ENCODE measurements at regions not wholly inside any gene's neighbourhood (a gene's known extent, or its start where the extent isn't known, plus 50 kb on each side); places are given as distances from the start of the nearest gene placed in this dataset.

DNA sequence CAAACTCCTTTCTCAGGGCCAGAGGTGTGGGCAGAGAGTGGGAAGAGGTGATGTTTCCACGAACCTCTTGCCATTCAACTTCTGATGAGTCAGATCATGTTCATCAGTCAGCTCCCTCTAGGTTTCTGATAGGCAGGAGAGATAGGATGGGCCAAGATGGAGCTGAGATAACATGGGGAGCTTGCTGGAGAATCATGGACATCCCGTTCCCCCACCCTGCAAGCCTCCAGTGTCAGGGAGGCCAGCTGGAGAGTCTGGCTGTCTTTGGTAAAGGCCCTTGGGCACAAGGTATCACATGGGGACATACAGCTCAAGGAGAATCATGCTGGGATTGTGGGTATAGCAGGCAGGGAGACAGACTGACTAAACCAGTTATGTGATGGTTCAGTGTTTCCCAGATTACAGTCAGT, 136.0 kb upstream of the IRX3 start:
- Histone ChIP-seq H3K79me2 (replicated peaks; ENCODE audit: insufficient read depth, low read length) (no peaks in the 10 kb centered on the region), H3K36me3 (ENCODE audit: insufficient read depth, low read length) (no peaks in the 10 kb centered on the region), H3K4me3 (ENCODE audit: low read length) (no peak overlapping the region), H4K20me1 (ENCODE audit: insufficient read depth) (no peaks in the 10 kb centered on the region), H3K27ac (ENCODE audit: low read length) (no peak overlapping the region), H2AFZ (ENCODE audit: low read depth, low read length) (no peak overlapping the region), H3F3A (ENCODE audit: insufficient read depth, low read length, poor library complexity, severe bottlenecking) (no peaks in the 10 kb centered on the region), H3K4me2 (ENCODE audit: low read length) (no peak overlapping the region), H3K9ac (ENCODE audit: low read length) (no peak overlapping the region), H3K9me3 (ENCODE audit: low read length) (peaks cover 4% of the 10 kb centered on the region), H3K9me2 (ENCODE audit: insufficient read depth, low read length) (no peaks in the 10 kb centered on the region), H3K27me3 (ENCODE audit: insufficient read depth, low read depth, low read length) (peaks cover 39% of the 10 kb centered on the region)
- TF ChIP-seq POLR2AphosphoS5 (IDR thresholded peaks at IDR 0.05), result no peak
- TF ChIP-seq MXI1 (conservative IDR thresholded peaks at IDR 0.05; ENCODE audit: poor library complexity, severe bottlenecking), result no peak
- TF ChIP-seq, protein P1, sequence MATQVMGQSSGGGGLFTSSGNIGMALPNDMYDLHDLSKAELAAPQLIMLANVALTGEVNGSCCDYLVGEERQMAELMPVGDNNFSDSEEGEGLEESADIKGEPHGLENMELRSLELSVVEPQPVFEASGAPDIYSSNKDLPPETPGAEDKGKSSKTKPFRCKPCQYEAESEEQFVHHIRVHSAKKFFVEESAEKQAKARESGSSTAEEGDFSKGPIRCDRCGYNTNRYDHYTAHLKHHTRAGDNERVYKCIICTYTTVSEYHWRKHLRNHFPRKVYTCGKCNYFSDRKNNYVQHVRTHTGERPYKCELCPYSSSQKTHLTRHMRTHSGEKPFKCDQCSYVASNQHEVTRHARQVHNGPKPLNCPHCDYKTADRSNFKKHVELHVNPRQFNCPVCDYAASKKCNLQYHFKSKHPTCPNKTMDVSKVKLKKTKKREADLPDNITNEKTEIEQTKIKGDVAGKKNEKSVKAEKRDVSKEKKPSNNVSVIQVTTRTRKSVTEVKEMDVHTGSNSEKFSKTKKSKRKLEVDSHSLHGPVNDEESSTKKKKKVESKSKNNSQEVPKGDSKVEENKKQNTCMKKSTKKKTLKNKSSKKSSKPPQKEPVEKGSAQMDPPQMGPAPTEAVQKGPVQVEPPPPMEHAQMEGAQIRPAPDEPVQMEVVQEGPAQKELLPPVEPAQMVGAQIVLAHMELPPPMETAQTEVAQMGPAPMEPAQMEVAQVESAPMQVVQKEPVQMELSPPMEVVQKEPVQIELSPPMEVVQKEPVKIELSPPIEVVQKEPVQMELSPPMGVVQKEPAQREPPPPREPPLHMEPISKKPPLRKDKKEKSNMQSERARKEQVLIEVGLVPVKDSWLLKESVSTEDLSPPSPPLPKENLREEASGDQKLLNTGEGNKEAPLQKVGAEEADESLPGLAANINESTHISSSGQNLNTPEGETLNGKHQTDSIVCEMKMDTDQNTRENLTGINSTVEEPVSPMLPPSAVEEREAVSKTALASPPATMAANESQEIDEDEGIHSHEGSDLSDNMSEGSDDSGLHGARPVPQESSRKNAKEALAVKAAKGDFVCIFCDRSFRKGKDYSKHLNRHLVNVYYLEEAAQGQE (IDR thresholded peaks at IDR 0.05; ENCODE audit: borderline replicate concordance), result no peak
- TF ChIP-seq EP300 (conservative IDR thresholded peaks at IDR 0.05; ENCODE audit: poor library complexity, severe bottlenecking), result no peak
- no peak for TF ChIP-seq RAD21 (conservative IDR thresholded peaks at IDR 0.05)
- no peak for TF ChIP-seq TAF1 (IDR thresholded peaks at IDR 0.05; ENCODE audit: low read depth)
- no peak for TF ChIP-seq EZH2 (IDR thresholded peaks at IDR 0.05; ENCODE audit: borderline replicate concordance, insufficient read depth, low read length, poor library complexity, severe bottlenecking)
- TF ChIP-seq SMC3 (conservative IDR thresholded peaks at IDR 0.05; ENCODE audit: poor library complexity), result no peak
- TF ChIP-seq, protein P2, sequence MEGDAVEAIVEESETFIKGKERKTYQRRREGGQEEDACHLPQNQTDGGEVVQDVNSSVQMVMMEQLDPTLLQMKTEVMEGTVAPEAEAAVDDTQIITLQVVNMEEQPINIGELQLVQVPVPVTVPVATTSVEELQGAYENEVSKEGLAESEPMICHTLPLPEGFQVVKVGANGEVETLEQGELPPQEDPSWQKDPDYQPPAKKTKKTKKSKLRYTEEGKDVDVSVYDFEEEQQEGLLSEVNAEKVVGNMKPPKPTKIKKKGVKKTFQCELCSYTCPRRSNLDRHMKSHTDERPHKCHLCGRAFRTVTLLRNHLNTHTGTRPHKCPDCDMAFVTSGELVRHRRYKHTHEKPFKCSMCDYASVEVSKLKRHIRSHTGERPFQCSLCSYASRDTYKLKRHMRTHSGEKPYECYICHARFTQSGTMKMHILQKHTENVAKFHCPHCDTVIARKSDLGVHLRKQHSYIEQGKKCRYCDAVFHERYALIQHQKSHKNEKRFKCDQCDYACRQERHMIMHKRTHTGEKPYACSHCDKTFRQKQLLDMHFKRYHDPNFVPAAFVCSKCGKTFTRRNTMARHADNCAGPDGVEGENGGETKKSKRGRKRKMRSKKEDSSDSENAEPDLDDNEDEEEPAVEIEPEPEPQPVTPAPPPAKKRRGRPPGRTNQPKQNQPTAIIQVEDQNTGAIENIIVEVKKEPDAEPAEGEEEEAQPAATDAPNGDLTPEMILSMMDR (IDR thresholded peaks at IDR 0.05; ENCODE audit: poor library complexity, severe bottlenecking), result no peak

DNA sequence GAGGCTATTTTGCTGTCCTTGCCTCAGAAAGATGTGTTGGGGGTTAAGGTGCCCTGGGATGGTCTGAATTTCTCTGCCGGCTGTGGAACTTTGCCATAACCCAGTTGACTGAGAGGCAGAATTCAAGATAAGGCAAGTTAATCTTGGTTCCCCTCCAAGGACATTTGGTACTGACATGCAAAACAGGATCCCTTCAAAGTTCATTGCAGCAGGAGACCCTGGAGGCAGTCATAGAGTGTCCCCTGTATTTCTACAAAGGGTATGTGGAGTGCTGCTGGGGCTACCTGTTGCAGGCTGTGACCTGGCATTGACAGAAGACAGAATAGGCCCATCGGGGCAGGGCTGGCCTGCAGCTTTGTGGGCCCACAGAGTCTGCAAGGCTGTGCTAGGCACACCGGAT, 135.6 kb upstream of the IRX3 start:
- no peaks in the 10 kb centered on the region for H3F3A ChIP-seq (ENCODE audit: insufficient read depth, low read length, poor library complexity, severe bottlenecking)
- no peaks in the 10 kb centered on the region for H4K20me1 ChIP-seq (ENCODE audit: insufficient read depth)
- TF ChIP-seq RAD21 (conservative IDR thresholded peaks at IDR 0.05) (no peak), SMC3 (conservative IDR thresholded peaks at IDR 0.05; ENCODE audit: poor library complexity) (no peak), MXI1 (conservative IDR thresholded peaks at IDR 0.05; ENCODE audit: poor library complexity, severe bottlenecking) (no peak), TAF1 (IDR thresholded peaks at IDR 0.05; ENCODE audit: low read depth) (no peak), EP300 (conservative IDR thresholded peaks at IDR 0.05; ENCODE audit: poor library complexity, severe bottlenecking) (no peak), POLR2AphosphoS5 (IDR thresholded peaks at IDR 0.05) (no peak), EZH2 (IDR thresholded peaks at IDR 0.05; ENCODE audit: borderline replicate concordance, insufficient read depth, low read length, poor library complexity, severe bottlenecking) (no peak)
- TF ChIP-seq, protein P2 (IDR thresholded peaks at IDR 0.05; ENCODE audit: poor library complexity, severe bottlenecking), result no peak
- TF ChIP-seq, protein P1 (IDR thresholded peaks at IDR 0.05; ENCODE audit: borderline replicate concordance), result no peak
- H2AFZ ChIP-seq (ENCODE audit: low read depth, low read length), result no peak overlapping the region
- H3K79me2 ChIP-seq (replicated peaks; ENCODE audit: insufficient read depth, low read length), result no peaks in the 10 kb centered on the region
- H3K9ac ChIP-seq (ENCODE audit: low read length), result no peak overlapping the region
- no peaks in the 10 kb centered on the region for H3K36me3 ChIP-seq (ENCODE audit: insufficient read depth, low read length)
- H3K9me2 ChIP-seq (ENCODE audit: insufficient read depth, low read length), result no peaks in the 10 kb centered on the region
- H3K27me3 ChIP-seq (ENCODE audit: insufficient read depth, low read depth, low read length), result peaks cover 35% of the 10 kb centered on the region
- no peak overlapping the region for H3K27ac ChIP-seq (ENCODE audit: low read length)
- no peak overlapping the region for H3K4me2 ChIP-seq (ENCODE audit: low read length)
- H3K4me3 ChIP-seq (ENCODE audit: low read length), result no peak overlapping the region
- peaks cover under 1% of the 10 kb centered on the region for H3K9me3 ChIP-seq (ENCODE audit: low read length)
